Large intestine (tissue), 3 donors: ENCODE measurements at regions not wholly inside any gene's neighbourhood (a gene's known extent, or its start where the extent isn't known, plus 50 kb on each side); places are given as distances from the start of the nearest gene placed in this dataset.
"Not testable (repeated sequence)": the region's sequence is repeated elsewhere in the genome, so short reads cannot be mapped to it uniquely, and the experiment has no call there.

Source experiments
- DNase-seq, 2 donors: peaks; one replicate each; pipeline versions ENCODE4 v3.0.0 to v3.0.0-alpha.2; 2013
- H3K27ac ChIP-seq: one replicate; pipeline ENCODE4 v1.5.1; 2013; ENCODE audit warnings: low read length
- H3K27me3 ChIP-seq: 2 replicates; pipeline ENCODE4 v1.6.1; 2013; ENCODE audit warnings: low read length; ENCODE audit not compliant: control insufficient read depth, insufficient read depth
- H3K36me3 ChIP-seq: 2 replicates; pipeline ENCODE4 v1.6.1; 2013; ENCODE audit warnings: low read length; ENCODE audit not compliant: control insufficient read depth, insufficient read depth
- H3K4me1 ChIP-seq: one replicate; pipeline ENCODE4 v1.6.1; 2013; ENCODE audit warnings: low read length; ENCODE audit not compliant: control insufficient read depth, insufficient read depth
- H3K4me3 ChIP-seq: one replicate; pipeline ENCODE4 v1.5.1; 2013; ENCODE audit warnings: low read length
- H3K9me3 ChIP-seq: one replicate; pipeline ENCODE4 v1.6.1; 2013; ENCODE audit warnings: mild to moderate bottlenecking, low read depth, low read length, moderate library complexity; ENCODE audit not compliant: control insufficient read depth
- WGBS: methylation state at CpG from one replicate; pipeline ENCODE4 v1.1.5; 2013; ENCODE audit warnings: low lambda C conversion rate; ENCODE audit not compliant: insufficient coverage; 5-methylcytosine and 5-hydroxymethylcytosine counted together

GRCh38 chr4:66017671-66018070 is 347.4 kb upstream of the EPHA5 start:
- Histone ChIP-seq H3K4me1 (no peaks in the 10 kb centered on the region), H3K9me3 (no peaks in the 10 kb centered on the region), H3K36me3 (no peaks in the 10 kb centered on the region), H3K27ac (no peak overlapping the region), H3K4me3 (no peak overlapping the region), H3K27me3 (no peaks in the 10 kb centered on the region)
- no peak for DNase-seq
- WGBS, result 100% methylated on average over 1 of the region's 3 CpGs

- no CpG with 5 or more reads among the region's 1 CpG for WGBS
- Histone ChIP-seq H3K27ac (no peak overlapping the region), H3K27me3 (no peaks in the 10 kb centered on the region), H3K36me3 (no peaks in the 10 kb centered on the region), H3K9me3 (no peaks in the 10 kb centered on the region), H3K4me3 (no peak overlapping the region), H3K4me1 (no peaks in the 10 kb centered on the region)
- no peak for DNase-seq
These were observed 346.0 kb upstream of the EPHA5 start for GRCh38 chr4:66016240-66016639.

GRCh38 chr4:66014146-66014765 is 344.0 kb upstream of the EPHA5 start:
- DNase-seq, result no peak
- no CpG with 5 or more reads among the region's 3 CpGs for WGBS
- H3K27me3 ChIP-seq, result no peaks in the 10 kb centered on the region
- no peaks in the 10 kb centered on the region for H3K36me3 ChIP-seq
- H3K27ac ChIP-seq, result no peak overlapping the region
- no peaks in the 10 kb centered on the region for H3K4me1 ChIP-seq
- H3K4me3 ChIP-seq, result no peak overlapping the region
- H3K9me3 ChIP-seq, result no peaks in the 10 kb centered on the region

DNA sequence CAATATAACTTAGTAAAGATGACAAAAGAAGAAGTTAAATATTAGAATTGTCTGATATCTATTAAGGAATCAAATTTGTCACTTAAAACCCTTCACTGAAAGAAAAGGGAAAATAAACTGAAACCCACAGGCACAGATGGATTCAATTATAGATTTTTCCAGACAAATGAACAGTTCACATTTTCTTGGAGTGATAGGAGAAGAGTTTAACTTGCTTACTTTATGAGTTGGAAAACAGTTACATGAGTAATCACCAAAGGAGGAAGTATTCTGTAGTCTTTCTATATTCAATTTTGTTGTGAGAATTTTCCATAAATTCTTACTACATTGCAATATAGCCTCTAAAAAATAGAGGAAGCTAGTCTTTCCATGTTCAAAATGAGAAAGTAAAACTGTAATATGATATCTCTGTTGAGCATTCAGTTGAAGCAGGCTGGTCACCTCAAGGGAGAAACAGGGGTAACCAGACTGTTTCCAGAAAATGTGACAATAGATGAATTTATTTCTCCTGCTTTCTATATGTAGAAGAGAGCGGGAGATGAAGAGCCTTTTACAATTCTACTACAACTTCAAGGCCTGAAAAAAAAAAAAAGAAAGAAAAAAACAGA is 330.3 kb upstream of the EPHA5 start:
- no peaks in the 10 kb centered on the region for H3K27me3 ChIP-seq
- H3K4me1 ChIP-seq, result no peaks in the 10 kb centered on the region
- no peaks in the 10 kb centered on the region for H3K36me3 ChIP-seq
- no peaks in the 10 kb centered on the region for H3K9me3 ChIP-seq
- H3K4me3 ChIP-seq, result no peak overlapping the region
- WGBS, result no CpG with 5 or more reads among the region's 1 CpG
- DNase-seq, result no peak
- H3K27ac ChIP-seq, result no peak overlapping the region

DNA sequence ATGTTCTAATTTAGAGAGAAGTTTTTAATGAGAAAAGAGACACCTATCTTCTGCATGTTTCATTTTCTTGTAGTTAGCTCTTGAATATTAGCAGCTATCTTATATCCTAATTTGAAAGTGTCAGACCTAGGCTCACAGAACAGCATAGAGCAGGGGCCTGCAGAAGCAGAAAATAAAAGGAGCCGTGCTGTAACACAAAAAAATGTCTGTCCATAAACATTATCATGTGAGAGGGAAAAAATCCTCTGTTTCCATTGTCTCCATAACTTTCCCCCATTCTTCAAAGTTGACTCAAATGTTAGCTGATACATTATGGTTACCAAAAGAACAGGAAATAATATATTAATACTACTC is 329.2 kb upstream of the EPHA5 start:
- H3K9me3 ChIP-seq, result no peaks in the 10 kb centered on the region
- no peaks in the 10 kb centered on the region for H3K36me3 ChIP-seq
- no peak overlapping the region for H3K27ac ChIP-seq
- H3K4me3 ChIP-seq, result no peak overlapping the region
- no peaks in the 10 kb centered on the region for H3K4me1 ChIP-seq
- H3K27me3 ChIP-seq, result no peaks in the 10 kb centered on the region
- WGBS, result 86% methylated on average over 1 of the region's 1 CpG
- no peak for DNase-seq

DNA sequence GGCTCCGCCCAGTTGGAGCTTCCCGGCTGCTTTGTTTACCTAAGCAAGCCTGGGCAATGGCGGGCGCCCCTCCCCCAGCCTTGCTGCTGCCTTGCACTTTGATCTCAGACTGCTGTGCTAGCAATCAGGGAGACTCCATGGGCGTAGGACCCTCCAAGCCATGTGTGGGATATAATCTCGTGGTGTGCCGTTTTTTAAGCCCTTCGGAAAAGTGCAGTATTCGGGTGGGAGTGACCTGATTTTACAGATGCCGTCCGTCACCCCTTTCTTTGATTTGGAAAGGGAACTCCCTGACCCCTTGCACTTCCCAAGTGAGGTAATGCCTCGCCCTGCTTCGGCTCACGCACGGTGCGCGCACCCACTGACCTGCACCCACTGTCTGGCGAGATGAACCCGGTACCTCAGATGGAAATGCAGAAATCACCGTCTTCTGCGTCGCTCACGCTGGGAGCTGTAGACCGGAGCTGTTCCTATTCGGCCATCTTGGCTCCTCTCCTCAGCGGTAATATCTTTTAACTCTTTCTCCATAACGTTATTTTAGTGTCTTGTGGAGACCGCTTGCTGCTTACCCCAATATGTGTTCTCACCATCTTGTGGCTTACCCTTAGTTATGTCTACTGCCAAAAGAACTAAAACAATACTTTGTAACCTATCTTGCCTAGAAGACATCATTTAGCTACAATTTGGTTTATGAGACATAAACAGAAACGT is 328.7 kb upstream of the EPHA5 start:
- not testable (repeated sequence) for H3K9me3 ChIP-seq, H3K36me3 ChIP-seq, H3K27ac ChIP-seq, H3K4me3 ChIP-seq, DNase-seq, H3K4me1 ChIP-seq, H3K27me3 ChIP-seq
- WGBS, result no CpG with 5 or more reads among the region's 29 CpGs

DNA sequence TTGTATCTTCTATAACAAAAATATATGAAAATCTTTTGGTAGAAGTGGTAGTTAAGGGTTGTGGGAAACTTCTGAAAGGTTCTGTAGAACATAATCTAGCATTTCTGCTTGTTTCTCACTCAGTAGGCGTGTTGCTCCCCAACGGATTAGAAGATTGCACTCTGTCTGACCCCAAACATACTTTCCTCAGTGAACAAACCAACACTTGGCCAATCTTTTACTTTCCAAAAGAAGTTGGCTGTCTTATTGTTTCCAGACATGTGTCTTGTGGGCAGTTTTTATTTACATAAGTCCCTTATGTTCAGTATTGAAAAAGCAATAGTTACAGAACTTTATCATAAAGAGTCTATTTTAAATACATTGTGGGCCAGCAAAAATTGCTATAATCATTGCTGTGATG is 312.8 kb upstream of the EPHA5 start:
- Histone ChIP-seq H3K27ac (no peak overlapping the region), H3K27me3 (no peaks in the 10 kb centered on the region), H3K36me3 (no peaks in the 10 kb centered on the region), H3K4me1 (no peaks in the 10 kb centered on the region), H3K4me3 (no peak overlapping the region), H3K9me3 (peaks cover 3% of the 10 kb centered on the region)
- no CpG with 5 or more reads among the region's 2 CpGs for WGBS
- no peak for DNase-seq

DNA sequence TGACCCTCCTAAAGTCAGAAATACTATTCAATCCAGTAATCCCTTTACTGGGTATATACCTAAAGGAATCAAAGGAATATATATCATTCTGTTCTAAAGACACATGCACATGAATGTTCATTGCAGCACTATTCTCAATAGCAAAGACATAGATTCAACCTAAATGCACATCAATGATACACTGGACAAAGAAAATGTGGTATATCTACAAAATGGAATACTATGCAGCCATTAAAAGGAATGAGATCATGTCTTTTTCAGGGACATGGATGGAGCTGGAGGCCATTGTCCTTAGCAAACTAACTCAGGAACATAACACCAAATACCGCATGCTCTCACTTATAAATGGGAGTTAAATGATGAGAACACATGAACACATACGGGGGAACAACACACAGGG is 306.0 kb upstream of the EPHA5 start:
- 84% methylated on average over 2 of the region's 2 CpGs for WGBS
- Histone ChIP-seq H3K27ac (no peak overlapping the region), H3K36me3 (no peaks in the 10 kb centered on the region), H3K4me1 (no peaks in the 10 kb centered on the region), H3K27me3 (no peaks in the 10 kb centered on the region), H3K4me3 (no peak overlapping the region), H3K9me3 (peaks cover 3% of the 10 kb centered on the region)
- no peak for DNase-seq

DNA sequence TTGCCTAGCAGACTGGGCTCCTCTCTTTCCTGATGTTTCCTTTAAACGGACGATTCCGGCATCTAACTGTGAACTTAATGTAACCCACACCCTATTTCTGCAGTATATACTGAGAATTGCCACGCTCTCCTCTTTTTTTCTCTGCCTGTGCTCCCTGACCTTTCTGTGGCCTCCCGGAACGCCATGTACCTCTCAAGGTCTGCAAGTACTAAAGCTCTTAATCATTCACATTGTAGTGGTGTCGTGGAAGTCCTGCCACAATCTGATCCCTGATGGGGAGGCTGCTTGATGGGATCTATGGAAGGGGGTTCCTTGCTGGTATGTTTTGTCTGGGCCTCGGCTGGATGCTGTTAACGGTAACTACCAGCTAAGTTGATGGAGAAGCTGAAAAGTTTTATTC is 302.9 kb upstream of the EPHA5 start:
- H3K4me1 ChIP-seq, result no peaks in the 10 kb centered on the region
- H3K27me3 ChIP-seq, result no peaks in the 10 kb centered on the region
- DNase-seq, result no peak
- no peak overlapping the region for H3K4me3 ChIP-seq
- H3K27ac ChIP-seq, result no peak overlapping the region
- WGBS, result 70% methylated on average over 2 of the region's 9 CpGs
- H3K36me3 ChIP-seq, result no peaks in the 10 kb centered on the region
- no peaks in the 10 kb centered on the region for H3K9me3 ChIP-seq

DNA sequence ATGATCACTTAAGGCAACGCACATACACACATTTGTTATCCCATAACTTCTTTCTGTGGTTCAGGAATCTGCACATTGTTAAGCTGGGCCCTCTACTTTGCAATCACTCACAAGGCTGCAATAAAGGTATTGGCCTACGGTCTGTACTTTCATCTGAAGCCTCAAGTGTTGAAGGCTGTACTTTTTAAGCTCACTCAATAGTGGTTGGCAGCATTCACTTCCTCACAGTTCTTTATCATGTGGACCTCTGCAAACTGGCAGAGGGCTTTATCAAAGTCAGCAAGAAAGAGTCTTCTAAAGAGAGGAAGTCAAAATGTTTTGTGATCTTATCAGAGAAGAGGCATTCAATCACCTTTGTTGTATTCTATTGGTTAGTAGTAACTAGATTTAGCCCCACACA is 301.4 kb upstream of the EPHA5 start:
- Histone ChIP-seq H3K27ac (no peak overlapping the region), H3K36me3 (no peaks in the 10 kb centered on the region), H3K27me3 (no peaks in the 10 kb centered on the region), H3K4me3 (no peak overlapping the region), H3K4me1 (no peaks in the 10 kb centered on the region), H3K9me3 (no peaks in the 10 kb centered on the region)
- DNase-seq, result no peak
- WGBS, result no CpG with 5 or more reads among the region's 2 CpGs
